T47D (cell line): ENCODE measurements at regions not wholly inside any gene's neighbourhood (a gene's known extent, or its start where the extent isn't known, plus 50 kb on each side); places are given as distances from the start of the nearest gene placed in this dataset.
"Not testable (repeated sequence)": the region's sequence is repeated elsewhere in the genome, so short reads cannot be mapped to it uniquely, and the experiment has no call there.

Experiments used
- DNase-seq, 2 experiments: peaks; one replicate each; pipeline versions ENCODE4 v3.0.0 to v3.0.0-alpha.2; 2011 to 2012; ENCODE audit warnings: low read depth in 1 of 2, low spot score in 1 of 2
- JUND ChIP-seq: IDR thresholded peaks from 2 replicates; pipeline ENCODE4 v1.6.1; 2012; ENCODE audit warnings: low read depth
- in situ Hi-C: cut with HindIII; loops from 2 replicates; pipeline ENCODE4 v1.10.0; 2016; ENCODE audit warnings: low sequenced_read_pairs, low pct_unique_long_range_greater_than_20kb

GRCh38 chr2:172260336-172260735 is 157.6 kb upstream of the DLX2 start:
- in situ Hi-C loops, result no loop called here
- DNase-seq, result no peak
- TF ChIP-seq JUND, result no peak

GRCh38 chr2:172261292-172261691 is 158.6 kb upstream of the DLX2 start:
- in situ Hi-C loops, result no loop called here
- no peak for DNase-seq
- no peak for TF ChIP-seq JUND

- TF ChIP-seq JUND, result no peak
- in situ Hi-C loops, result no loop called here
- DNase-seq, result no peak
Measured at GRCh38 chr2:172262486-172262885, 159.8 kb upstream of the DLX2 start.

GRCh38 chr2:172264820-172265219 is 162.1 kb upstream of the DLX2 start:
- DNase-seq, in situ Hi-C loops: not testable (repeated sequence)

GRCh38 chr2:172269507-172270244 is 157.7 kb upstream of the ITGA6 start:
- DNase-seq, in situ Hi-C loops: not testable (repeated sequence)

GRCh38 chr2:172270278-172271079 is 156.9 kb upstream of the ITGA6 start:
- in situ Hi-C loops, result no loop called here
- DNase-seq, result peak in 1 of 2 experiments; percentile 53
- no peak for TF ChIP-seq JUND

- peak in 1 of 2 experiments; percentile 33 for DNase-seq
- TF ChIP-seq JUND, result no peak
- in situ Hi-C loops, result no loop called here
Measured at GRCh38 chr2:172273910-172274571, 153.3 kb upstream of the ITGA6 start.

GRCh38 chr2:172275239-172275638 is 152.1 kb upstream of the ITGA6 start:
- TF ChIP-seq JUND, result no peak
- no peak for DNase-seq
- in situ Hi-C loops, result no loop called here

- DNase-seq, result no peak
- TF ChIP-seq JUND, result no peak
- in situ Hi-C loops, result no loop called here
Measured at GRCh38 chr2:172276961-172277360, 150.4 kb upstream of the ITGA6 start.

GRCh38 chr2:172278667-172279066 is 148.7 kb upstream of the ITGA6 start:
- DNase-seq, result no peak
- in situ Hi-C loops, result no loop called here
- no peak for TF ChIP-seq JUND

- TF ChIP-seq JUND, result no peak
- no peak for DNase-seq
- in situ Hi-C loops, result no loop called here
Measured at GRCh38 chr2:172279214-172279613, 148.2 kb upstream of the ITGA6 start.

GRCh38 chr2:172279813-172280212 is 147.6 kb upstream of the ITGA6 start:
- in situ Hi-C loops, result no loop called here
- TF ChIP-seq JUND, result no peak
- DNase-seq, result no peak

- in situ Hi-C loops, result no loop called here
- DNase-seq, result no peak
- TF ChIP-seq JUND, result no peak
Measured at GRCh38 chr2:172280571-172281361, 146.6 kb upstream of the ITGA6 start.
